AG04450 (cell line): ENCODE measurements at regions not wholly inside any gene's neighbourhood (a gene's known extent, or its start where the extent isn't known, plus 50 kb on each side); places are given as distances from the start of the nearest gene placed in this dataset.

Experiments
- CTCF ChIA-PET: fragments of 300-600, 350-600 bp; formaldehyde crosslinking; extraction: SDS; loops from one replicate; lab custom pipeline; 2022; ENCODE audit warnings: antibody characterized with exemption, inconsistent platforms; lab: Charles Lee
- POLR2A ChIA-PET: fragments of 350-600 bp; formaldehyde crosslinking; extraction: SDS; loops from one replicate; lab custom pipeline; 2021; ENCODE audit warnings: antibody characterized with exemption, inconsistent platforms; lab: Yijun Ruan, JAX
- DNase-seq: peaks from one replicate; pipeline ENCODE4 v3.0.0-alpha.2; 2011; ENCODE audit warnings: low read depth, low spot score
- H3K27ac ChIP-seq: one replicate; pipeline ENCODE4 v1.5.1; 2012; ENCODE audit warnings: low read depth, low read length, control low read depth
- H3K27me3 ChIP-seq: one replicate; pipeline ENCODE4 v1.6.0; 2012; ENCODE audit warnings: low read length; ENCODE audit not compliant: control insufficient read depth, insufficient read depth
- H3K4me3 ChIP-seq: 2 replicates; pipeline ENCODE4 v1.5.1; 2011; ENCODE audit warnings: mild to moderate bottlenecking, low read depth, low read length, control low read depth
- H3K9me3 ChIP-seq: 2 replicates; pipeline ENCODE4 v1.5.1; 2012; ENCODE audit warnings: low read length; ENCODE audit not compliant: control insufficient read depth, insufficient read depth
- TF ChIP-seq, protein P1 (sequence below): IDR thresholded peaks from 2 replicates; pipeline ENCODE4 v1.5.1; 2011; ENCODE audit warnings: low read depth, low read length, control low read depth, inconsistent platforms

DNA sequence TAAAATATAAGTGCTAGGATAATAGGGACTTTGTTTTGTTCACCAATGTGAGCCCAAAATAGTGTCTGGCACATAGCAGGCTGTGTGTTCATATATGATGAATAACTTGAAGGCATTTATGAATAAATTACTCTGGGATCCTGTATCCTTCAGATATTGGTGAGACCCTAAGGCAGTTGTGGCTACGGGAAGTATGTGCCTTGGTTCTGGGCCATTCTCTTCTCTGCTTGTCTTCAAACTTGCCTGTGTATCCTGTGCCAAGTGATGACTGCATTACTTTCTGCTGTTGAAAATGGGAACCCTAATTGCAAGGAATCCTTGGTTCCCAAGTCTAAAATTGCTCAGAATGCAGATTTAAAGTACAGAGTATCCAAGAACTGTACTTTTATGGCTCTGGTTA, 67.6 kb upstream of the KTN1 start:
- DNase-seq: no peak
- CTCF ChIA-PET: no interaction called here
- H3K27ac ChIP-seq: no peak overlapping the region
- H3K4me3 ChIP-seq: no peak overlapping the region
- POLR2A ChIA-PET: no interaction called here
- no peaks in the 10 kb centered on the region for H3K27me3 ChIP-seq
- TF ChIP-seq, protein P1, sequence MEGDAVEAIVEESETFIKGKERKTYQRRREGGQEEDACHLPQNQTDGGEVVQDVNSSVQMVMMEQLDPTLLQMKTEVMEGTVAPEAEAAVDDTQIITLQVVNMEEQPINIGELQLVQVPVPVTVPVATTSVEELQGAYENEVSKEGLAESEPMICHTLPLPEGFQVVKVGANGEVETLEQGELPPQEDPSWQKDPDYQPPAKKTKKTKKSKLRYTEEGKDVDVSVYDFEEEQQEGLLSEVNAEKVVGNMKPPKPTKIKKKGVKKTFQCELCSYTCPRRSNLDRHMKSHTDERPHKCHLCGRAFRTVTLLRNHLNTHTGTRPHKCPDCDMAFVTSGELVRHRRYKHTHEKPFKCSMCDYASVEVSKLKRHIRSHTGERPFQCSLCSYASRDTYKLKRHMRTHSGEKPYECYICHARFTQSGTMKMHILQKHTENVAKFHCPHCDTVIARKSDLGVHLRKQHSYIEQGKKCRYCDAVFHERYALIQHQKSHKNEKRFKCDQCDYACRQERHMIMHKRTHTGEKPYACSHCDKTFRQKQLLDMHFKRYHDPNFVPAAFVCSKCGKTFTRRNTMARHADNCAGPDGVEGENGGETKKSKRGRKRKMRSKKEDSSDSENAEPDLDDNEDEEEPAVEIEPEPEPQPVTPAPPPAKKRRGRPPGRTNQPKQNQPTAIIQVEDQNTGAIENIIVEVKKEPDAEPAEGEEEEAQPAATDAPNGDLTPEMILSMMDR: no peak
- H3K9me3 ChIP-seq: no peaks in the 10 kb centered on the region

DNA sequence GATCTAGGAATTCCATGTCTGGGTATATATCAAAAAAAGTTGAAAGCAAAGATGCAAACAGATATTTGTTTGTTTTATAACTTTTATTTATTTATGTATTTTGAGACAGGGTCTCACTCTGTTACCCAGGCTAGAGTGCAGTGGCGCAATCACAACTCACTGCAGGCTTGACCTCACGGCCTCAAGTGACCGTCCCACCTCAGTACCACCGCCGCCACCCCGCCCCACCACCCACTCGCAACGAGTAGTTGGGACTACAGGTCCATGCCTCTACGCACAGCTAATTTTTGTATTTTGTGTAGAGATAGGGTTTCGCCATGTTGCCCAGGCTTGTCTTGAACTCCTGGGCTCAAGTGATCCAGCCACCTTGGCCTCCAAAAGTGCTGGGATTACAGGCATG, 66.5 kb upstream of the KTN1 start:
- Histone ChIP-seq H3K27me3 (no peaks in the 10 kb centered on the region), H3K27ac (no peak overlapping the region), H3K4me3 (no peak overlapping the region), H3K9me3 (no peaks in the 10 kb centered on the region)
- ChIA-PET CTCF (no interaction called here), POLR2A (no interaction called here)
- TF ChIP-seq, protein P1: no peak
- DNase-seq: no peak

DNA sequence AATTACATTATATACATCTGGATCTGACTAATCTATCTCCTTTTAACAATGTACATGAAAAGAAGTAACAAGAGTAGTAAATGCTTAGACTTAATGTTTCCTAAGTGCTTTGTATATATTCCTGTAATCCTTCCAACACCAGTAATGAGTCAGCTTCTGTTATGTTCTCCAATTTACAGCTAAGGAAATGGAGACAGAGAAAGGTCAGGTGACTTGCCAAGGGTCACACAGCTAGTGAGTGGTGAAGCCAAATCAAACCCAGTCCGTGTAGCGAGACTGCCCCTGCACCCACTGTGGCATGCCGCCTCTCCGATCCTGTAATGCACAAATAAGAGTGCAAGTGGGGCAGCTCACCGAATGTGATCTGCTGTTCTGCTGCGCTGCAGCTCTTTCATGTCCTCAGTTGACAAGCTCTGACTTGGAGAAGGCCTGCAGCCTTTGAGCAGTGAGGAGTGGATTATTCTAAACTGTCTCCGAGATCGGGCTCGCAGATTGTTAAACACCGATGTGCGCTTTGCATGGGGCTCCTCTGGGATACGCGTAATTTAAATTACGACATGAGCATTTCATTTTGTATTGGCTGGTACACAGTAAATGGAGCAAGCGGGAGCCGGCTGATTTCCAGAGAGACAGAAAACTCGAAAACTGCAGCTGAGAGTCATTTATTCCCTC, 65.1 kb upstream of the KTN1 start:
- CTCF ChIA-PET: interaction anchor here (0.5 kb wide), 1 partner anchor 84 kb away, joined by 4 read pairs; no protein-coding TSS in a partner anchor
- TF ChIP-seq, protein P1: no peak

DNA sequence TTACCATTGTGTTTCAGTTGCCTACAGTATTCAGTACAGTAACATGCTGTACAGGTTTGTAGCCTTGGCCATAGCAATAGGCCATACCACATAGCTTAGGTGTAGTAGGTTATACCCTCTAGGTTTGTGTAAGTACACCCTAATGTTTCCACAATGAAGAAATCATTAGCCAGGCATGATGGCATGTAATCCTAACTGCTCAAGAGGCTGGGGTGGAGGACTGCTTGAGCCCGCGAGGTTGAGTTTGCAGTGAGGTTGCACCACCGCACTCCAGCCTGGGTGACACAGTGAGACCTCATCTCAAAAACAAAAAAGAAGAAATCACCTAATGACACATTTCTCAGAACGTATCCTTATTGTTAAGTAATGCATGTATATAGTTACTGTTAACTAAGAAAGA, 63.2 kb upstream of the KTN1 start:
- TF ChIP-seq, protein P1: no peak
- peaks cover 4% of the 10 kb centered on the region; the same call in 1 of the 2 replicates for H3K9me3 ChIP-seq
- POLR2A ChIA-PET: no interaction called here
- CTCF ChIA-PET: no interaction called here
- H3K27me3 ChIP-seq: peaks cover 5% of the 10 kb centered on the region
- no peak overlapping the region for H3K27ac ChIP-seq
- no peak overlapping the region for H3K4me3 ChIP-seq
- no peak for DNase-seq

More for the DNA sequence above, 65.1 kb upstream of the KTN1 start:
- DNase-seq: peak; percentile 33
- POLR2A ChIA-PET: interaction anchor here (0.6 kb wide), 1 partner anchor 8 kb away, joined by 8 read pairs; no protein-coding TSS in a partner anchor
- Histone ChIP-seq H3K27me3 (peaks cover 5% of the 10 kb centered on the region), H3K27ac (no peak overlapping the region), H3K9me3 (peaks cover 4% of the 10 kb centered on the region; the same call in 1 of the 2 replicates), H3K4me3 (no peak overlapping the region)

DNA sequence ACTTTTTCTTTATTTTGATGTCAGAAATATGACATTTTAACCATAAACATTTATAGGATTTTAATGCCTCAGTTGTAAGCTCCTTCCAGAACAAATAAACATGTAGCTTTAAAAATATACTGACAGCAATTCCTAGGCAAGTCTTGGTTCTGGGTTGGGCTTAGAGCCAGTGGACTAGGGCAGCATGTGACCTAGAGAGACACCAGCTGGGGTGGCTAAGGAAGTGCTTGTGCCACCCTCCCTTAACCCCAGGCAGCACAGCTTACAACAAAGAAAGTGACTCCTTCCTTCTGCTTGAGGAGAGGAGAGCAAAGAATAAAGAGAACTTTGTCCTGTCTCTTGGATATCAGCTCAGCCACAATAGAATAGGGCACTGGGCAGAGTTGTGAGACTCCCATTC, 61.6 kb upstream of the KTN1 start:
- ChIA-PET CTCF (no interaction called here), POLR2A (no interaction called here)
- no peak for DNase-seq

More for the DNA sequence above, 61.6 kb upstream of the KTN1 start:
- H3K9me3 ChIP-seq: peaks cover 4% of the 10 kb centered on the region; the same call in 1 of the 2 replicates
- H3K27ac ChIP-seq: no peak overlapping the region
- TF ChIP-seq, protein P1: no peak
- H3K27me3 ChIP-seq: peaks cover 5% of the 10 kb centered on the region
- no peak overlapping the region for H3K4me3 ChIP-seq
